B cell (primary cell): ENCODE measurements at regions not wholly inside any gene's neighbourhood (a gene's known extent, or its start where the extent isn't known, plus 50 kb on each side); places are given as distances from the start of the nearest gene placed in this dataset.

ENCODE experiments used
- EZH2 ChIP-seq: IDR thresholded peaks from 2 replicates; pipeline ENCODE4 v1.6.1; 2012; ENCODE audit warnings: borderline replicate concordance, low read depth, mild to moderate bottlenecking, moderate library complexity, low read length; ENCODE audit not compliant: insufficient read depth, poor library complexity, severe bottlenecking
- TF ChIP-seq, protein P1 (sequence below): fragments of 200-600 bp; IDR thresholded peaks from one replicate; pipeline ENCODE4 v1.8.0; 2022; ENCODE audit warnings: antibody characterized with exemption, mild to moderate bottlenecking

DNA sequence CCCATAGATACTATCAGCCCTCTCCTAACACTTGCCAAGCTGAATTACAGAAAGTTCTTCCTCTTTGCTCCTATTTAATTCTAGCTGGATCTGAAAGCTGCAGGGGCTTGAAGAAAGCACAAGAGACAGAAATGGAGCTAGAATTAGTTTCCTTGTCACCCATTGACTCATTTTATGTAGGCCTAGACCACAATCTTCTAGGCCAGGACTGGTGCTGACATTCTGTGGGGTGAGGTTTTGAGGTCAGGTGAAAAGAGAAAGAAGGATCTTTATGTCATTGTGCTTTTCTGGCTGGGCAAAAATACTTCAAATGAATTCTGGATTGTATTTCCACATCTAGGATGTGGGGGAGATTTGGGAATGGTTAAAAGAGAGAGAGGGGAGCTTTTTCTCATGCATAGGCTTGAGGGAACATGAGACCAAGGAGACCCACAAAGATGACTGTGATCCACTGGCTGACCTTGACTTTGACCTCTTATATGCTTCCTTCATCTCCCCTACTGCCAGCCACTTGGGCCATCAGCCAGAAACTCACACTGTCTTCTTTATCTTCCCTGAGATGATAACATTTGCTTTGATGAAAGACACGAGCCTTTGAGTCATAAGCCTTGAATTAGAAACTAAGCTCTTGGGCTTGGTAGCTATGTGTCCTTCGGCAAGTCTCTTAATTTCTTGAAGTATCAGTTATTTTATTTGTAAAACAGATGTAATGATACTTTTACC, 274.9 kb upstream of the CADM1 start:
- TF ChIP-seq, protein P1, sequence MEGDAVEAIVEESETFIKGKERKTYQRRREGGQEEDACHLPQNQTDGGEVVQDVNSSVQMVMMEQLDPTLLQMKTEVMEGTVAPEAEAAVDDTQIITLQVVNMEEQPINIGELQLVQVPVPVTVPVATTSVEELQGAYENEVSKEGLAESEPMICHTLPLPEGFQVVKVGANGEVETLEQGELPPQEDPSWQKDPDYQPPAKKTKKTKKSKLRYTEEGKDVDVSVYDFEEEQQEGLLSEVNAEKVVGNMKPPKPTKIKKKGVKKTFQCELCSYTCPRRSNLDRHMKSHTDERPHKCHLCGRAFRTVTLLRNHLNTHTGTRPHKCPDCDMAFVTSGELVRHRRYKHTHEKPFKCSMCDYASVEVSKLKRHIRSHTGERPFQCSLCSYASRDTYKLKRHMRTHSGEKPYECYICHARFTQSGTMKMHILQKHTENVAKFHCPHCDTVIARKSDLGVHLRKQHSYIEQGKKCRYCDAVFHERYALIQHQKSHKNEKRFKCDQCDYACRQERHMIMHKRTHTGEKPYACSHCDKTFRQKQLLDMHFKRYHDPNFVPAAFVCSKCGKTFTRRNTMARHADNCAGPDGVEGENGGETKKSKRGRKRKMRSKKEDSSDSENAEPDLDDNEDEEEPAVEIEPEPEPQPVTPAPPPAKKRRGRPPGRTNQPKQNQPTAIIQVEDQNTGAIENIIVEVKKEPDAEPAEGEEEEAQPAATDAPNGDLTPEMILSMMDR = no peak
- TF ChIP-seq EZH2 = no peak
